ENCODE measurements at regions not wholly inside any gene's neighbourhood (a gene's known extent, or its start where the extent isn't known, plus 50 kb on each side); places are given as distances from the start of the nearest gene placed in this dataset.
"Not testable (repeated sequence)": the region's sequence is repeated elsewhere in the genome, so short reads cannot be mapped to it uniquely, and the experiment has no call there.

DNA sequence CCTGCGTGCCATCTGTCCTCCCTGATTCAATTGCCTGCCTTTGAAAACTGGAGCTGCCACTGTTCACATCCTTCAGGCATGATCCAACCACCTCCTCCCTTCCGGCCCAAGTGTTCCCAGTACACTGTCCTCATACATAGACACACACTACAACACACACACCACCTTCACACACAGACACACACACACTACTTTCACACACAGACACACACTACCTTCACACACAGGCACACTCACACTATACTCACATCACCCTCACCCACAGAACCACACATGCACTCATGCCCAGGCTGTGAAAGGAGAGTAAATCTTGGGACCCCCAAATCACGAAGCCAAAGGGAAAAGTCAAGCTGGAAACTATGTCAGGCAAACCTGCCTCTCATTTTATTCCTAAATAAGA is 109.4 kb upstream of the MYLIP start:
- H3K36me3 ChIP-seq (ENCODE audit: control insufficient read depth, insufficient read depth, low read length): no peaks in the 10 kb centered on the region
- no peaks in the 10 kb centered on the region for H3K27me3 ChIP-seq (ENCODE audit: control insufficient read depth, insufficient read depth, low read length)
- H3K4me3 ChIP-seq (ENCODE audit: low read depth, low read length): no peak overlapping the region
- TF ChIP-seq, protein P1, sequence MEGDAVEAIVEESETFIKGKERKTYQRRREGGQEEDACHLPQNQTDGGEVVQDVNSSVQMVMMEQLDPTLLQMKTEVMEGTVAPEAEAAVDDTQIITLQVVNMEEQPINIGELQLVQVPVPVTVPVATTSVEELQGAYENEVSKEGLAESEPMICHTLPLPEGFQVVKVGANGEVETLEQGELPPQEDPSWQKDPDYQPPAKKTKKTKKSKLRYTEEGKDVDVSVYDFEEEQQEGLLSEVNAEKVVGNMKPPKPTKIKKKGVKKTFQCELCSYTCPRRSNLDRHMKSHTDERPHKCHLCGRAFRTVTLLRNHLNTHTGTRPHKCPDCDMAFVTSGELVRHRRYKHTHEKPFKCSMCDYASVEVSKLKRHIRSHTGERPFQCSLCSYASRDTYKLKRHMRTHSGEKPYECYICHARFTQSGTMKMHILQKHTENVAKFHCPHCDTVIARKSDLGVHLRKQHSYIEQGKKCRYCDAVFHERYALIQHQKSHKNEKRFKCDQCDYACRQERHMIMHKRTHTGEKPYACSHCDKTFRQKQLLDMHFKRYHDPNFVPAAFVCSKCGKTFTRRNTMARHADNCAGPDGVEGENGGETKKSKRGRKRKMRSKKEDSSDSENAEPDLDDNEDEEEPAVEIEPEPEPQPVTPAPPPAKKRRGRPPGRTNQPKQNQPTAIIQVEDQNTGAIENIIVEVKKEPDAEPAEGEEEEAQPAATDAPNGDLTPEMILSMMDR (IDR thresholded peaks at IDR 0.05; ENCODE audit: insufficient read depth, low read length, severe bottlenecking): no peak
- DNase-seq (ENCODE audit: low read depth) (no peak), FAIRE-seq (no peak)

DNA sequence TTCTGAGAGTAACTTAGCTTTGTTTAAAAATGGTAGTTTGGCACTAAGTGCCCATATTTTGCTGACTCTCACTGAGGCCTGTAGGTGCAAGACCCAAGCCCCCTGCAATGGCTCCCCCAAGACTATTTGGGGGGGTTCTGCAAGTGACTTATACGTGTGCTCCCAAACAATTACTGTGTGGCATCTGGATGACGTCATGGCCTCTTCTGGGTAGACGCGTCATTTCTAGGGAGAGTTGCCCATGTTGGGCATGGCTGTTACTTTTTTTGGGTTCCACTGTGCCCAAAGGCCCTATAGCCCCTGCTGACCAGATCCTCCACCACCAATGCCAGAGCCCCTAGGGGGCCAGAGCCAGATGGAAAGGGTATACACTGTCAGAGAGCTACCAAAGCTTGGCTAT is 110.3 kb upstream of the MYLIP start:
- TF ChIP-seq, protein P1 (IDR thresholded peaks at IDR 0.05; ENCODE audit: insufficient read depth, low read length, severe bottlenecking): no peak
- H3K4me3 ChIP-seq (ENCODE audit: low read depth, low read length): no peak overlapping the region
- H3K27me3 ChIP-seq (ENCODE audit: control insufficient read depth, insufficient read depth, low read length): no peaks in the 10 kb centered on the region
- no peak for DNase-seq (ENCODE audit: low read depth)
- H3K36me3 ChIP-seq (ENCODE audit: control insufficient read depth, insufficient read depth, low read length): no peaks in the 10 kb centered on the region
- FAIRE-seq: no peak

DNA sequence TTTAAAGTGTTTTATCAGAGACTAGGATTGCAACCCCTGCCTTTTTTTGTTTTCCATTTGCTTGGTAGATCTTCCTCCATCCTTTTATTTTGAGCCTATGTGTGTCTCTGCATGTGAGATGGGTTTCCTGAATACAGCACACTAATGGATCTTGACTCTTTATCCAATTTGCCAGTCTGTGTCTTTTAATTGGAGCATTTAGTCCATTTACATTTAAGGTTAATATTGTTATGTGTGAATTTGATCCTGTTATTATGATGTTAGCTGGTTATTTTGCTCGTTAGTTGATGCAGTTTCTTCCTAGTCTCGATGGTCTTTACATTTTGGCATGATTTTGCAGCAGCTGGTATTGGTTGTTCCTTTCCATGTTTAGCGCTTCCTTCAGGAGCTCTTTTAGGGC is 114.6 kb upstream of the MYLIP start:
- not testable (repeated sequence) for H3K36me3 ChIP-seq (ENCODE audit: control insufficient read depth, insufficient read depth, low read length); DNase-seq (ENCODE audit: low read depth); H3K4me3 ChIP-seq (ENCODE audit: low read depth, low read length); FAIRE-seq; H3K27me3 ChIP-seq (ENCODE audit: control insufficient read depth, insufficient read depth, low read length)

DNA sequence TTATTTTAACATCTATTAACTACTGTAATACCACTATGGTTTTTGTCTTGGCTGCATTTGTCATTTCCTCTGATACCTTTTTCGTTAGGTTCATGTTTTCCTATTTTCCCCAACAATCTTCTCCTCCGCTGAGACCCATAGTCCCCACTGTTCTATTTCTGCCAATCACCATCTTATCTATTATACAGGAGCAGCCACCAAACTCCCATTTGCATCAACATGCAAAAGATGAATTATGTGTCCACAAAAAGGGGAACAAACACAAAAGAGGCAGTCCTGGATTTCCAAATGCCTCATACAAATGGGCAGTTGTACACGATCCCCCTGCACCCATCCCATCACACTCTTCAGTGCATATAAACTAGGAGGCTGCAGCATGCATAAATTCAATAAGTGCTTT is 121.7 kb upstream of the MYLIP start:
- no peak for DNase-seq (ENCODE audit: low read depth)
- no peak overlapping the region for H3K4me3 ChIP-seq (ENCODE audit: low read depth, low read length)
- FAIRE-seq: no peak
- no peaks in the 10 kb centered on the region for H3K27me3 ChIP-seq (ENCODE audit: control insufficient read depth, insufficient read depth, low read length)
- no peaks in the 10 kb centered on the region for H3K36me3 ChIP-seq (ENCODE audit: control insufficient read depth, insufficient read depth, low read length)
- TF ChIP-seq, protein P1 (IDR thresholded peaks at IDR 0.05; ENCODE audit: insufficient read depth, low read length, severe bottlenecking): no peak

DNA sequence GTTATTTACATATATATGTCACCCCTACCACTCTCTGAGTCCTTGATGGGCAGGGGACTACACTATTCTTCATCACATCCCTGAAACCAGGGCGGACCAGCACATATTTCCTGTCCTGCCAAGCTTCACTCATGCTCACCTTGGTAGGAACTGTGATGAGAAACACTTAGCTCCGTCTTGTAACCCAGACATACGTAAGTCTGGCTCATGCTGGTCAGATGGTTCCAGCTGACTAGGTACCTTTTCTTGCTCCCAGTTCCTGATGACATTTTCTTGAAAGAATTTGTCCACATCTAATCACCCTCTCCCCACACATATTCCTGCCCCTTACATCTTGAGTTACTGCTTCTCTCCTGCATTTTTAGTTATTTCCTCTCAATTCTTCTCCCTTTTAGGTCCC is 122.2 kb upstream of the MYLIP start:
- Histone ChIP-seq H3K27me3 (ENCODE audit: control insufficient read depth, insufficient read depth, low read length) (no peaks in the 10 kb centered on the region), H3K4me3 (ENCODE audit: low read depth, low read length) (no peak overlapping the region), H3K36me3 (ENCODE audit: control insufficient read depth, insufficient read depth, low read length) (no peaks in the 10 kb centered on the region)
- TF ChIP-seq, protein P1 (IDR thresholded peaks at IDR 0.05; ENCODE audit: insufficient read depth, low read length, severe bottlenecking): no peak
- FAIRE-seq (no peak), DNase-seq (ENCODE audit: low read depth) (no peak)

DNA sequence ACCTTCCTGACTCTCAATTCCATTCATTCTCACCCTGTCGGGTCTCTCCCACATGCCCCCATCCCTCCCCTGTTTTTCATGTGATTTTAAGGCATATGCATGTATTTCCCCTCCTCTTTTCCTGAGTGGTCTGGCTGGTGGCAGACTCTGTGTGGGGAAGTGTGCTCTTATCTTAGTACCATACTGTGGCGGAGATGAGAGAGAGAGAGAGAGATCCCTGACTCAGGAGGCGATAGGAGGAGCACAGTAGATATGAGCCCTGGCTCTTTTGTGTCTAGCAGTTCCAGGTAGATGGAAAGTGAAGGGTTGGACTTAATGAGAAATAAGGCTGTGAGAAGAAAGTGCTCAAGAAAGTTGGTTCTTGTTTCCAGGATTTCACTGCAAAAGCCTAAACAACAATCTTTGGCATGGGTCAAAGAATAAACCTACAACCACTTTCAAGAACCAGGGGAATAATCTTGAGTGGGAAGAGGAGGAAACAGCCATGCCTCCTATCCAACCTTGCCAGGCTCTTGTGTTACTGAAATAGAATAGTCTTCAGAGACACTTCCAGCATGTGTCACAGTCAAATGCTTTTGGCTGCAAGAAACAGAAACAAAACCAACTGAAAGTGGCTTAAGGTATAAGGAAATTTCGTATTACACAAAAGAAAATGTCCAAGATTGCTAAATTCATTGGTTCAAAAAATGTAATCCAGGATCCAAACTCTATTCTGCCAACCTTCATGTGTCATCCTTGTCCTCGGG is 123.8 kb upstream of the MYLIP start:
- TF ChIP-seq, protein P1 (IDR thresholded peaks at IDR 0.05; ENCODE audit: insufficient read depth, low read length, severe bottlenecking): no peak
- DNase-seq (ENCODE audit: low read depth) (no peak), FAIRE-seq (no peak)
- Histone ChIP-seq H3K4me3 (ENCODE audit: low read depth, low read length) (no peak overlapping the region), H3K36me3 (ENCODE audit: control insufficient read depth, insufficient read depth, low read length) (no peaks in the 10 kb centered on the region), H3K27me3 (ENCODE audit: control insufficient read depth, insufficient read depth, low read length) (no peaks in the 10 kb centered on the region)

Measured in bronchial epithelial cell (primary cell).